NOMO-1 treated with DMSO at 0.1 percent for 48 hours (cell line): ENCODE measurements at regions not wholly inside any gene's neighbourhood (a gene's known extent, or its start where the extent isn't known, plus 50 kb on each side); places are given as distances from the start of the nearest gene placed in this dataset.

Experiments used
- DNase-seq: peaks from one replicate; lab custom pipeline; 2025; ENCODE audit not compliant: unreplicated experiment; lab: John Stamatoyannopoulos, UW

- no peak for DNase-seq
These were observed 150.9 kb downstream of the TM9SF2 start for GRCh38 chr13:99652141-99652540.

DNA sequence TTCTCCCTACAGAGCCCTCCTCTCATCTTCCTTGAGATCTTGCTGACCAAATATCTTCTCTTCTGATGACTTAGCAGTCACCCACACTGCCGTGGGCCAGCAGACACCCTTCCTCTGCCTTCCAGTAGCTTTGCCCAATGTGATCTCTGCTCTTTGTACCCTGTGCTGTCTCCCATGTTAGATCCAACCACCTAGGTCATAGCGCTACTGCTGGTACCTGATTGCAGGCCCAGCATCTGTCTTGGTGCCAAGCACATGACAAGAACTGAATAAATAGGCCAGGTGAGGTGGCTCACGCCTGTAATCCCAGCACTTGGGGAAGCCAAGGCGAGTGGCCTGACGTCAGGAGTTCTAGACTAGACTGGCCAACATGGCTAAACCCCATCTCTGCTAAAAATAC, 149.7 kb downstream of the TM9SF2 start:
- no peak for DNase-seq

DNA sequence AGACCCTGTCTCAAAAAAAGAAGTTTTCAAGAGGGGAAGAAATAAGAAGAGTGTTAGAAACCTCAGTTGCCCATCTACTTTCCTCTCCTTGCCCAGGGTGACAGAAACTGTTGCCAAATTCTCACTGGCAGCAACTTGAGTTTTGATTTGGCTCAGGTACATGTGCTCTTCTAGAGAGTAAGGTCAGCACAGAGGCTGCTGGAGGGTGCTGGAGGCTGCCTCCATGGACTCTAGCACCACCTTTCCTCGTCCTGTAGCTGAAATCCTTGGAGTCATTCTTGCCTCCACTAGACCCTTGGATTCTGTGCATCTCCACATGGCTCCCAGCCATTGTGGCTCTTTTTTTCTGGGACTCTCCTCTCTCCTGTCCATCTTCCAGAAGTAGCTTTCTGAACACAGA, 149.1 kb downstream of the TM9SF2 start:
- no peak for DNase-seq

GRCh38 chr13:99648927-99649326, 147.7 kb downstream of the TM9SF2 start:
- DNase-seq: no peak

GRCh38 chr13:99648066-99648665, 146.9 kb downstream of the TM9SF2 start:
- no peak for DNase-seq

GRCh38 chr13:99647596-99647985, 146.3 kb downstream of the TM9SF2 start:
- no peak for DNase-seq

- no peak for DNase-seq
These were observed 145.8 kb downstream of the TM9SF2 start for GRCh38 chr13:99646866-99647595.

- no peak for DNase-seq
These were observed 141.6 kb downstream of the TM9SF2 start for GRCh38 chr13:99642841-99643240.

DNA sequence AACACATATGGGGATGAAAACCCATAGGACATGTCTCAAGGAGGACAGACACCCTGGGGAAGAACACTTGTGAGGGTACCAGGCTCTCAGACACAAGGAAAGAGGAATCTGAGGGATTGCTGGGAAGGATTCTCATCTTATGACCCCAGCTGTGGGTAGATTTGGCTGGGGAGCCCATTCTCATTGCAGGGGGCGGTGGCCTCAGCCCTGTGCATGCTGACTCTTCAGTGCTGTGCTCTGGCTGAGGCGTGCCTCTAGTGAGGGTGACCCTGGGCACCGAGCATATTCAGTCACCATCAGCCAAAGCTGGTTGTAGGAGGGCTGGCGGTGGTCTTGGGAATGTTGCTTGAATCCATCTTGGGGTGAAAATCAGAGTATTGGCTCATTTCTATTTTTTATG, 140.7 kb downstream of the TM9SF2 start:
- DNase-seq: no peak

DNA sequence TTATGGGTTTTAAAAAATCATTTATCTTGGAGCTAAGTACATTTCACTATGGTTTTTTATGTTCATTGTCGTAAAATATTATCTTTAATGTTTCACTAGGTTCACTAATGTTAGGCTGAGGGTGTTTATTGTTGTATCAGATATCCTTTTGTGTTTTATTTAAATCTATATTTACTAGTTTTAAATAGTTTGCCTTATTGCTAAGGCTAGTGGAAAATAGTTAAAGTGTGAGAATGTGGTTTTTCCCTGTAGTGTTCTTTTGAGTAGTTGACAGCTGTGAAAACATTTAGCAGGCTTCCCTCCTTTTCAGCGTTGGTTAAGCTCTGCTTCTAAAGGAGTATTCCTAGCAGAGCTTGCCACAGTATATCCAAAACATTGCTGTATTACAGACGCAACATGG, 139.0 kb downstream of the TM9SF2 start:
- DNase-seq: no peak

DNA sequence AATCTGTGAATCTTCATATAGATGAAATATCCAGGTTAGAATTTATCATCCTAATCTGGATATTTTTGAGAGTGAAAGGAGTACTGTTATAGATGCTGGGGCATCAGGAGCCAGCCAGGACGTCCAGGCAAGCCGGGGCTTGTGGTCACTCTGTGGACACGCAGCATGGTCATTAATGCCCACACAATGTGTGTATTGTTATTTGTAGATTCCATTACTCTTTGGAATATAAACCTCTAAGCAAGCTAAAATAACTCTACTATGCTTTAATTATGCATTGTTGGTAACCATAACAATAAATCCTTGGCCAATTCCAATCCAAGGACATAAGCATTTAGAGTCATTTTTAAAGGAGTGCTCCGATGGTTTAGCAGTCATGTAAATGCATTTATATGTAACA, 137.9 kb downstream of the TM9SF2 start:
- DNase-seq: no peak

DNA sequence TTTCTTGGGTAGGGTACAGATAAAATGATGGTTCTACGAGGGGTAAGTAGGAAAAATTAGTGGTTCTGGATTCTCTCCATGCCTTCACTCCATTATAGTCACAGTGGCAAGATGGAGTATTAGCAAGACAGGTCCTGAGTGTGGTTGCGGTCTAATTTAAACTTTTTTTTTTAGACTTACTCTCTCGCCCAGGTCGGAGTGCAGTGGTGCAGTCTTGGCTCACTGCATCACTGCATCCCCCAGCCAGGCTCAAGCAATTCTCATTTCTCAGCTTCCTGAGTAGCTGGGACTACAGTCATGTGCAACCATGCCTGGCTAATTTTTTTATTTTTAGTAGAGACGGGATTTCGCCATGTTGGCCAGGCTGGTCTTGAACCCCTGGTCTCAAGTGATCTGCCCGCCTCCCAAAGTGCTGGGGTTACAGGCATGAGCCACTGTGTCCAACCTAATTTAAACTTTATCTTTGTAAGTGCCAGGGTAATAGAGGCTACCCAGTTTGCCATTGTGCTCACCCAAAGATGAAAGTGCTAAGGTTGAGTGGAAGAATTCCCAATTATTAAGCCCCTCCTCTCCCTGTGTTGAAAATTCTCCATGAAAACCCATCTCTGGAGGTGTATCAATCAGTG, 135.6 kb downstream of the TM9SF2 start:
- DNase-seq: no peak

- no peak for DNase-seq
These were observed 135.0 kb downstream of the TM9SF2 start for GRCh38 chr13:99636306-99636705.

DNA sequence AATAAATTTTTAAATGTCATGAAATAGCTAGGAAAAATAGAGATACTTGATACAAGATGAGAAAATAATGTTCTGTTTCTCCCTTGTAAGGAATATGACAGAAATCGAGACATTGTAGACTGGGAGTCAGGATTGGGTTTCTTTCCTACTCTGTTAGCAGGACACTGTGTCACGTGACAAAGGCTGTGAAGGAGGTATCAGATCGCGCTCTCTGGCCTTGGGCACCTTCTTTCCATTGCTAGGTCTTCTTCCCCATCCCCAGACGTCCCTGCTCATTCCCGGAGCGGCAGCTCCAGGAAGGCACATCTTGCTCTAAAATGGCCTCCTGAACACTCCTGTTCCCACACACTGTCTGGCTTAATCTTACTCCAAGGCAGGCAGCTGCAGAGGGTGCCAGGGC, 133.4 kb downstream of the TM9SF2 start:
- no peak for DNase-seq

GRCh38 chr13:99630269-99630898, 129.1 kb downstream of the TM9SF2 start:
- no peak for DNase-seq

DNA sequence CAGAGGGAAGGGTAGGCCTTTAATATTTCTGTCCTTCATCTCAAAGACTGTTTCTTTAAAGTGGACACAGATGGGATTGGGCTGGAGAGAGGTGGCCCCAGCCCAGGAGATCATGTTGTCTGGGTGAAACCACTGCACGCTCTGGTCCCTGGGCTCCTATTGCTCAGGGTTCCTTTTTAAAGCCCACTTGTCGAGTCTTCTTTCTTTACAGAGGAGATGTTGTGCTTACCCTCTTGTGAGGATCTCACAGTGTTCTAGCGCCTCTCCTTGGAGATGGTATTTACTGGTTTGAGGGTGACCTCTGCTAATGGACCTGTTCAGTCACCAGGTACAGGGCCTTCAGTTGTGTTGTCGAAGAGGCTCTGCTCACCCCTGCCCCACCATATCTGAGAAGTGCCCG, 128.4 kb downstream of the TM9SF2 start:
- no peak for DNase-seq

- no peak for DNase-seq
These were observed 127.2 kb downstream of the TM9SF2 start for GRCh38 chr13:99628442-99628841.

DNA sequence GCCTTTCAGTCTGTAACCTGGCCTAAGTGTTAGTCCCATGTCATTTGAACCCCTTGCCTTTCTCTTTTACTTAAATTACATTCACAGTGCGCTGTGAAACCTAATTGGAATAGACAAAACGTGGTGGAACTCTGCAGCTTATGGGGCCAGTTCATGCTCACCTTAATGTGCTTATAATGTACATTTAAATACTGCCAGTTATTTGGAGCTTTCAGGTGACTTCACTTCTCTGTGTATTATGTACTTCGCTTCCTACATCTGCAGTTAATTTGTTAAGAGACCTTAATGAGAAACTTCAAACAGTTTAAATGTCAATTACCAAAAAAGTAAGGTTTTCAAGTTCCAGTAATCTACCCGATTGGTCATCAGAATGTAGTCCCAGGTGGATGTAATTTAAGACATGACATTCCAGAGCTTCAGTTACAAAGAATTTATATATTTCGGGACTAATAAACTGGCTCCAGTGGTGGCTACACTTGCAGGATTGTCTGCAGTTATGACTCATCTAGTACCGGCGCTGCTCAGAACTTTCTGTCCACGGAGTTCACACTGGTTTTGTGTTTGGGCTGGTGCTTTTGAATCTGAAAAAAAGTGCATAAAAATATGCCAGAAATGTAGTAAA, 125.3 kb downstream of the TM9SF2 start:
- no peak for DNase-seq

- no peak for DNase-seq
These were observed 123.8 kb downstream of the TM9SF2 start for GRCh38 chr13:99624936-99625540.

GRCh38 chr13:99620806-99621205, 119.5 kb downstream of the TM9SF2 start:
- no peak for DNase-seq

- DNase-seq: no peak
These were observed 117.9 kb downstream of the TM9SF2 start for GRCh38 chr13:99619207-99619606.
